K562 (cell line): ENCODE measurements at regions not wholly inside any gene's neighbourhood (a gene's known extent, or its start where the extent isn't known, plus 50 kb on each side); places are given as distances from the start of the nearest gene placed in this dataset.

Experiments used
- ATAC-seq: fragments of 200-7000 bp; cut with Tn5 transposase; 3 replicates; pipeline ENCODE4 v1.9.1; 2020; ENCODE audit warnings: moderate library complexity
- BruUV-seq: library from RNA; stranded (reverse); fragments of 400-500 nt; replicated peaks from 2 replicates; lab custom pipeline; 2021; lab: Mats Ljungman, UMichigan
- CTCF ChIA-PET: fragments of 300-600 bp; formaldehyde crosslinking; extraction: SDS; loops from one replicate; lab custom pipeline; 2021; ENCODE audit warnings: low intra/inter-chr PET ratio; lab: Yijun Ruan, JAX
- POLR2A ChIA-PET: fragments of 300-600, 350-650 bp; sonication (Branson Sonifier 250); formaldehyde crosslinking; extraction: SDS; loops from one replicate; lab custom pipeline; 2021; ENCODE audit warnings: antibody characterized with exemption, inconsistent platforms; lab: Yijun Ruan, JAX
- DNase-seq, 4 experiments: peaks; one replicate each; pipeline versions ENCODE4 v3.0.0 to v3.0.0-alpha.2; 2011 to 2018; ENCODE audit warnings: low spot score in 3 of 4, mixed read lengths in 3 of 4; ENCODE audit errors: extremely low read depth in 1 of 4
- FAIRE-seq: peaks from 2 replicates; lab custom pipeline; 2011; peaks lifted over from hg19 to GRCh38; lab: Jason Lieb, UNC
- H2AFZ ChIP-seq: 2 replicates; pipeline ENCODE4 v1.6.0; 2011; ENCODE audit warnings: low read depth, low read length, control low read depth, inconsistent platforms
- H3K27ac ChIP-seq: fragments of 200-600 bp; 3 replicates; pipeline ENCODE4 v1.8.0; 2011; ENCODE audit warnings: low read depth, mild to moderate bottlenecking, control low read depth, inconsistent platforms, low read length, moderate library complexity, mixed read lengths; ENCODE audit errors: extremely low read depth
- H3K27me3 ChIP-seq, 2 experiments: fragments of 300-600 bp in 1 of 2; 2 replicates in 1 of 2; 3 replicates in 1 of 2; pipeline versions ENCODE4 v1.6.0 to v1.8.0; 2011; ENCODE audit warnings: inconsistent platforms in 2 of 2, low read length in 2 of 2, mild to moderate bottlenecking in 1 of 2, mixed read lengths in 1 of 2, moderate library complexity in 1 of 2; ENCODE audit not compliant: control insufficient read depth in 2 of 2, insufficient read depth in 2 of 2
- H3K36me3 ChIP-seq: fragments of 300-600 bp; 3 replicates; pipeline ENCODE4 v1.8.0; 2011; ENCODE audit warnings: mild to moderate bottlenecking, low read length, inconsistent platforms; ENCODE audit not compliant: control insufficient read depth, insufficient read depth
- H3K4me1 ChIP-seq, 2 experiments: fragments of 200-600 bp in 1 of 2; replicated peaks in 1 of 2; 2 replicates in 1 of 2; 3 replicates in 1 of 2; pipeline versions ENCODE4 v1.5.1 to v1.8.0; 2011; ENCODE audit warnings: inconsistent platforms in 2 of 2, low read length in 2 of 2, mild to moderate bottlenecking in 1 of 2, mixed read lengths in 1 of 2, moderate library complexity in 1 of 2; ENCODE audit not compliant: control insufficient read depth in 2 of 2, insufficient read depth in 2 of 2
- H3K4me2 ChIP-seq: 2 replicates; pipeline ENCODE4 v1.6.1; 2011; ENCODE audit warnings: low read length, control low read depth, inconsistent platforms, mixed read lengths; ENCODE audit not compliant: insufficient read depth
- H3K4me3 ChIP-seq: fragments of 200-600 bp; sonication (generic), shearing (Covaris generic); 2 replicates; pipeline ENCODE4 v1.5.1; 2016; ENCODE audit warnings: control low read depth, inconsistent platforms
- H3K79me2 ChIP-seq: fragments of 200-600 bp; 3 replicates; pipeline ENCODE4 v1.8.0; 2011; ENCODE audit warnings: low read length, inconsistent platforms; ENCODE audit not compliant: control insufficient read depth, insufficient read depth
- H3K9ac ChIP-seq, 2 experiments: 2 replicates each; pipeline versions ENCODE4 v1.6.0 to v1.6.1; 2011; ENCODE audit warnings: low read depth in 2 of 2, low read length in 2 of 2, control low read depth in 1 of 2, inconsistent platforms in 1 of 2, mild to moderate bottlenecking in 1 of 2, mixed read lengths in 1 of 2; ENCODE audit not compliant: insufficient read depth in 1 of 2
- H3K9me1 ChIP-seq: one replicate; pipeline ENCODE4 v1.6.0; 2011; ENCODE audit warnings: inconsistent platforms, mild to moderate bottlenecking, low read length, moderate library complexity; ENCODE audit not compliant: control insufficient read depth, insufficient read depth
- H3K9me3 ChIP-seq: replicated peaks from 2 replicates; pipeline ENCODE4 v1.5.1; 2011; ENCODE audit warnings: low read depth, low read length, inconsistent platforms; ENCODE audit not compliant: control insufficient read depth, insufficient read depth
- H4K20me1 ChIP-seq: replicated peaks from 2 replicates; pipeline ENCODE4 v1.6.1; 2011; ENCODE audit warnings: low read length, inconsistent platforms, mixed read lengths; ENCODE audit not compliant: control insufficient read depth, insufficient read depth
- BRCA1 ChIP-seq, 2 experiments: fragments of 450-650 bp in 1 of 2; sonication (generic) in 1 of 2; formaldehyde crosslinking in 1 of 2; IDR thresholded peaks; 2 replicates each; pipeline versions ENCODE4 v1.5.0 to v1.6.1; 2017 to 2020; ENCODE audit warnings: mild to moderate bottlenecking in 1 of 2, missing genetic modification reagents in 1 of 2
- FOSL1 ChIP-seq: fragments of 200-800 bp; sonication (Bioruptor generic); conservative IDR thresholded peaks from 2 replicates; pipeline ENCODE4 v1.6.1; 2016; ENCODE audit warnings: missing genetic modification characterization, missing compliant biosample characterization
- GATAD2B ChIP-seq: fragments of 450-650 bp; IDR thresholded peaks from 2 replicates; pipeline ENCODE4 v1.6.1; 2017; ENCODE audit warnings: mild to moderate bottlenecking, borderline replicate concordance
- HDAC1 ChIP-seq, 2 experiments: fragments of 450-650 bp; IDR thresholded peaks; 2 replicates each; pipeline ENCODE4 v1.6.1; 2016 to 2017; ENCODE audit warnings: inconsistent platforms in 1 of 2, mild to moderate bottlenecking in 1 of 2, moderate library complexity in 1 of 2
- TCF7L2 ChIP-seq: fragments of 150-350 bp; IDR thresholded peaks from 2 replicates; pipeline ENCODE4 v1.6.1; 2016; ENCODE audit warnings: low read depth, mild to moderate bottlenecking, low read length, moderate library complexity
- ZSCAN29 ChIP-seq: fragments of 450-650 bp; IDR thresholded peaks from 2 replicates; pipeline ENCODE4 v1.6.1; 2017
- WGBS: fragments of 100-300 bp; shearing (Covaris generic); methylation state at CpG from one replicate; pipeline ENCODE4 v1.1.6; 2016; ENCODE audit warnings: low coverage, mixed read lengths; ENCODE audit not compliant: insufficient coverage; ENCODE audit errors: missing lambda C conversion rate; 5-methylcytosine and 5-hydroxymethylcytosine counted together
- in situ Hi-C: fragments of 300-500 bp; cut with MboI; formaldehyde crosslinking; loops from 4 replicates; pipeline ENCODE4 v1.15.0; 2018; ENCODE audit warnings: inconsistent platforms, mixed read lengths
- intact Hi-C: fragments of 100-400 bp; cut with micrococcal nuclease; formaldehyde crosslinking; loops from 2 replicates; pipeline ENCODE4 v1.14.2; 2022
- TF ChIP-seq, protein P1 (sequence below): sonication (generic); formaldehyde crosslinking; IDR thresholded peaks from 2 replicates; pipeline ENCODE4 v1.8.0; 2023; ENCODE audit warnings: mild to moderate bottlenecking, missing genetic modification reagents

DNA sequence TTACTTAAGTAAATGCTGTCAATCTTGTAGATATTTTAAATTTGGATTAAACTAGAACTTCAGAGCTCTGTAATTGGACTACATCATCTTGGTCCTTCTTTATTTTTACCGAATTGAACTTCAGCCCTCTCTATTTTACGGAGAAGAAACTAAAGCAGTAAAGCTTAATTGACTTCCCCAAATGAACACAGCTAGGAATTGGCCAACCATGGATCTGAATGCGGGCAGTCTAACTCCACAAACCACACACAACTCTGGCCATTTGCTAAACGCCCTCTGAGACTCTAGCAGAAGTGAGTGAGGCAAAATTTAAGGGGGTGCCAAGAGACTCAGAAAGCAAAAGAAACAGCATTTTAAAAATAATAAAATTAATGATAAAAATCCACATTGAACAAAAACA lies 86.3 kb upstream of the KCTD1 start:
- no peaks in the 10 kb centered on the region for H3K27me3 ChIP-seq
- DNase-seq (no peak), FAIRE-seq (no peak), ATAC-seq (no peak)
- no peaks in the 10 kb centered on the region for H3K36me3 ChIP-seq
- BruUV-seq: no TSS peak
- H3K9me3 ChIP-seq: no peaks in the 10 kb centered on the region
- no peak overlapping the region for H3K9ac ChIP-seq
- no peak for TF ChIP-seq ZSCAN29
- TF ChIP-seq TCF7L2: no peak
- TF ChIP-seq BRCA1 (IDR thresholded peaks at IDR 0.05): no peak
- no peak for TF ChIP-seq BRCA1 (CRISPR knock-in tag; IDR thresholded peaks at IDR 0.05)
- no peaks in the 10 kb centered on the region for H4K20me1 ChIP-seq
- ChIA-PET CTCF (no interaction called here), POLR2A (interaction anchor here (0.6 kb wide), 1 partner anchor 166 kb away, joined by 4 read pairs; no protein-coding TSS in a partner anchor)
- H3K79me2 ChIP-seq: no peaks in the 10 kb centered on the region
- WGBS: 2% methylated on average over 4 of the region's 4 CpGs
- in situ Hi-C loops: no loop called here
- H3K4me3 ChIP-seq: no peak overlapping the region
- no peaks in the 10 kb centered on the region for H3K9me1 ChIP-seq
- H2AFZ ChIP-seq: no peak overlapping the region
- intact Hi-C loops: no loop called here
- H3K4me1 ChIP-seq: no peaks in the 10 kb centered on the region
- H3K4me2 ChIP-seq: no peak overlapping the region
- H3K27ac ChIP-seq: no peak overlapping the region

DNA sequence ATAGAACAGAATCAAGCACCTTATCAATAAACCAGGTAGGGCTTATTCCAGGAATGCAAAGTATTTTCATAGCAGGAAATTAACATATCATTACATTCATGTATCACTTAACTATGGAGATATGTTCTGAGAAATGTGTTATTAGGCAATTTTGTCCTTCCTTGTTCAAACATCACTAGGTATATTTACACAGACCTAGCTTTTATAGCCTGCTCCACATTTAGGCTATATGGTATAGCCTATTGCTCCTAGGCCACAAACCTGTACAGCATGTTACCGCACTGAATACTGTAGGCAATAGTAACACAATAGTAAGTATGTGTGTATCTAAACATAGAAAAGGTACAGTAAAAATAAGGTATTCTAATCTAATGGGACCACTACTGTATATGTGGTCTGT lies 82.8 kb upstream of the KCTD1 start:
- ChIA-PET POLR2A (no interaction called here), CTCF (no interaction called here)
- no TSS peak for BruUV-seq
- Histone ChIP-seq H3K27ac (no peak overlapping the region), H3K9me1 (no peaks in the 10 kb centered on the region), H3K36me3 (no peaks in the 10 kb centered on the region), H3K27me3 (no peaks in the 10 kb centered on the region), H3K9me3 (no peaks in the 10 kb centered on the region), H4K20me1 (no peaks in the 10 kb centered on the region), H3K4me1 (no peaks in the 10 kb centered on the region), H3K4me2 (no peak overlapping the region), H3K4me3 (no peak overlapping the region), H3K79me2 (no peaks in the 10 kb centered on the region), H3K9ac (no peak overlapping the region), H2AFZ (no peak overlapping the region)
- in situ Hi-C loops: no loop called here
- no peak for DNase-seq
- TF ChIP-seq HDAC1 (IDR thresholded peaks at IDR 0.05) (no peak), GATAD2B (no peak), FOSL1 (no peak)
- TF ChIP-seq, protein P1, sequence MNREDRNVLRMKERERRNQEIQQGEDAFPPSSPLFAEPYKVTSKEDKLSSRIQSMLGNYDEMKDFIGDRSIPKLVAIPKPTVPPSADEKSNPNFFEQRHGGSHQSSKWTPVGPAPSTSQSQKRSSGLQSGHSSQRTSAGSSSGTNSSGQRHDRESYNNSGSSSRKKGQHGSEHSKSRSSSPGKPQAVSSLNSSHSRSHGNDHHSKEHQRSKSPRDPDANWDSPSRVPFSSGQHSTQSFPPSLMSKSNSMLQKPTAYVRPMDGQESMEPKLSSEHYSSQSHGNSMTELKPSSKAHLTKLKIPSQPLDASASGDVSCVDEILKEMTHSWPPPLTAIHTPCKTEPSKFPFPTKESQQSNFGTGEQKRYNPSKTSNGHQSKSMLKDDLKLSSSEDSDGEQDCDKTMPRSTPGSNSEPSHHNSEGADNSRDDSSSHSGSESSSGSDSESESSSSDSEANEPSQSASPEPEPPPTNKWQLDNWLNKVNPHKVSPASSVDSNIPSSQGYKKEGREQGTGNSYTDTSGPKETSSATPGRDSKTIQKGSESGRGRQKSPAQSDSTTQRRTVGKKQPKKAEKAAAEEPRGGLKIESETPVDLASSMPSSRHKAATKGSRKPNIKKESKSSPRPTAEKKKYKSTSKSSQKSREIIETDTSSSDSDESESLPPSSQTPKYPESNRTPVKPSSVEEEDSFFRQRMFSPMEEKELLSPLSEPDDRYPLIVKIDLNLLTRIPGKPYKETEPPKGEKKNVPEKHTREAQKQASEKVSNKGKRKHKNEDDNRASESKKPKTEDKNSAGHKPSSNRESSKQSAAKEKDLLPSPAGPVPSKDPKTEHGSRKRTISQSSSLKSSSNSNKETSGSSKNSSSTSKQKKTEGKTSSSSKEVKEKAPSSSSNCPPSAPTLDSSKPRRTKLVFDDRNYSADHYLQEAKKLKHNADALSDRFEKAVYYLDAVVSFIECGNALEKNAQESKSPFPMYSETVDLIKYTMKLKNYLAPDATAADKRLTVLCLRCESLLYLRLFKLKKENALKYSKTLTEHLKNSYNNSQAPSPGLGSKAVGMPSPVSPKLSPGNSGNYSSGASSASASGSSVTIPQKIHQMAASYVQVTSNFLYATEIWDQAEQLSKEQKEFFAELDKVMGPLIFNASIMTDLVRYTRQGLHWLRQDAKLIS (CRISPR knock-in tag): no peak
- intact Hi-C loops: no loop called here
- ATAC-seq: no peak
- no peak for FAIRE-seq
- 0% methylated on average over 1 of the region's 1 CpG for WGBS
